HG03469 (cell line): ENCODE measurements at regions not wholly inside any gene's neighbourhood (a gene's known extent, or its start where the extent isn't known, plus 50 kb on each side); places are given as distances from the start of the nearest gene placed in this dataset.
A peak's percentile ranks its signal among the peaks of the same experiment; 100 is the strongest.
"Not testable (repeated sequence)": the region's sequence is repeated elsewhere in the genome, so short reads cannot be mapped to it uniquely, and the experiment has no call there.

ENCODE experiments used
- ATAC-seq: cut with Tn5 transposase; IDR thresholded peaks from one replicate; pipeline ENCODE4 v1.9.1; 2021; ENCODE audit warnings: mild to moderate bottlenecking, moderate library complexity, moderate number of reproducible peaks; ENCODE audit not compliant: unreplicated experiment

DNA sequence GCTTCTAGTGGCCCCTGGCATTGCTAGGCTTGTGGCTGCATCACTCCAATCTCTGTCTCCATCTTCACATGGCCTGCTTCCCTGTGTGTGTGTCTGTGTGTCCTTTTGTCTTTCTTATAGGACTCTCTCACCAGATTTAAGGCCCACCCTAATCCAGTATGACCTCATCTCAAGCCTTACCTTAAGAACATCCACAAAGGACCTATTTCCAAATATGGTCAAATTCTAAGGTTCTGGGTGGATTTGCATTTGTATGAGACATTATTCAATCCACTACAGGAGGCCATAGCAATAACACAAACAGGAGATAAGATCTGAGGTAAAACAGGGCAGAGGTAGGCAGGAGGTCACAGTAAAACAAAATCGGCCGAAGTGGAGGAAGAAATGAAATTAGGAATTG, 375.9 kb downstream of the BTG1 start:
- ATAC-seq = no peak

DNA sequence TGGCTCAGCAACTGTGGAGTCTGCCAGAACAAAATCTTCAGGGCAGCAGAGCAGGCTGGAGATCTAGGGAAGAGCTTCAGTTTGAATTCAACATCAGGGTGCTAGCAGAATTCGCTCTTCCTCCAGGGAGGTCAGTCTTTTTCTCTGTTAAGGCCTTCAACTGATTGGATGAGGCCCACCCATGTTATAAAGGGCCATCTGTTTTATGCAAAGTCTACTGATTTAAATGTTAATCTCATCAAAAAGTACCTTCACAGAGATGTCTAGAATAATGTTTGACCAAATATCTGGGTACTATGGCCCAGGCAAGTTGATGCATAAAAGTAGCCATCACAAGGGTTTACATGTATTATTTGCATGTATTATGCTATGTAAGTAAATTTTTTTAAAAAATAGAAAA, 378.4 kb downstream of the BTG1 start:
- ATAC-seq = no peak

DNA sequence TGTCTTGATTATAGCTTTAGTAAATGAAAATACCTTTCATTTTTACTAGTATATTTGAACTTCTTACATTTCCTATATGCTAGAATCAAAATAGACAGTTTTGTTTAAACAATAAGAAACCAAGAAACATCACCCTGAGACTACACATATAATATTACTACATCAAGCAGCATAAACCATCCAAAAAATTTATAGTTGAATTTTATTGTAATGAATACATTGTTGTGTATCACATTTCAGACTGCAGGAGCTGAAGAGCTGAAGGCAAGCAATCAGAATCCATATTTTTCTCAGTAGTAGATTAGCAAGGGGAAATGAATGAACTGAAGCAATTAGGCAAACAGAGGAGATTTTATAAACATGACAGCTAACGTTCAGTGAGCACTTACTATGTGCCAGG, 379.2 kb downstream of the BTG1 start:
- ATAC-seq = no peak

DNA sequence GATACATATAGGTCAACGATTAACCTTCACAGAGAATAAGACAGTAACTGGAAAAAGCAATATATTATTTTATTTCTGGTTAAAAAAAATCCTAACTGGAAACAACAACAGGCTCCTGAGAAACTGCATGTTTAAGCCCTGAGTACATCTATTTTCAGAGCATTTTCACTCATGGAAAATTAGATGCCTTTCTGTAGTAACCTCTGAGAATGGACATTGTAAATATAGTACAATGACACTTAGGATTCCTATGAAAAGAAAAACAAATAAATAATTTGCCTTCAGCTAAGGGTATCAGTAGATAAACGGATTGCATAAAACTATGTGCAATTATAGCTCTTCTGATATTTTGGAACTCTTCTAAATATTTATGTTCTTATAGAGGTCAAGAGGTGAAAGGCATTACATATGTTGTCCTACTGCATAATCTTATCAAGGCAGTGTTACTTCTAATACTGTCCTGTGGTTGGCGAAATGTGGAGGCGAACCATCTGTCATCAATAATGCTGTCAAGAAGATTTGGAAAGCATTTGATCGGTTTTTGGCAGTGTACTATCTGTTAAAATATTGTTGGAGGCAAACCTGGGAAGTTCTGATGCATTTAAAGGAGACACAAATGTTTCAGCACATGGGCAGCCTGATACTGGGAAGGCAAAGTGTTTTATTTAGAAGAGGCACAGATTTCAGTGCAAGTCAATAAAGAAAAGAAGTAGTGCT, 381.8 kb downstream of the BTG1 start:
- no peak for ATAC-seq

DNA sequence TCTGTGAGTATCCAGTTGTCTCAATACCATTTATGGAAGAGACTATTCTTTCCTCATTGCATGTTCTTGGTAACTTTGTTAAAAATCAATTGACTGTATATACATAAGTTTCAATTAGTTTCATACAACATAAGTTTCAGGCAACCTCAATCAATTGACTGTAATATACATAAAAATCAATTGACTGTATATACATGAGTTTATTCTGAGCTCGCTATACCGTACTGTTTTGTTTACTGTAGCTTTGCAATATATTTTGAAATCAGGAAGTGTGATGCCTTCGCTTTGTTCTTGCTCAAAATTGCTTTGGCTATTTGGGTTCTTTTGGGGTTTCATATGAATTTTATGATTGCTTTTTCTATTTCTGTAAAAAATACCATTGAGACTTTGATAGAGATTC, 392.0 kb downstream of the BTG1 start:
- ATAC-seq = no peak

DNA sequence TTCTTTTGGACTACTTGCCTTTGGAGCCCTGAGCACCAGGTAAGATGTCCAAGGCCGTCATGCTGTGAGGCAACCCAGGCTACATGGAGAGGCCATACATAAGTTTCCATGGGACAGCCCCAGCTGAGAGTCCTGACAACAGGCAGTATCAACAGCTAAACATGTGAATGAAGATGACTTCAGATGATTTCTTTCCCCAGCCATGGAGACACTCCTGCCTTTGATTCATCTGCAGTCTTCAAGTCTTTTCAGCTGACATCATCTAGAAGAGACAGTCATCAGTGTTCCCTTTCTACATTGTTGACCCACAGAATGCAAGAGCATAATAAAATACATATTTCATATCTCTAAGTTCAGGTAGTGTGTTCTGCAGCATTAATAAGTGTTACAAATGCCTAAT, 398.7 kb downstream of the BTG1 start:
- ATAC-seq = no peak

DNA sequence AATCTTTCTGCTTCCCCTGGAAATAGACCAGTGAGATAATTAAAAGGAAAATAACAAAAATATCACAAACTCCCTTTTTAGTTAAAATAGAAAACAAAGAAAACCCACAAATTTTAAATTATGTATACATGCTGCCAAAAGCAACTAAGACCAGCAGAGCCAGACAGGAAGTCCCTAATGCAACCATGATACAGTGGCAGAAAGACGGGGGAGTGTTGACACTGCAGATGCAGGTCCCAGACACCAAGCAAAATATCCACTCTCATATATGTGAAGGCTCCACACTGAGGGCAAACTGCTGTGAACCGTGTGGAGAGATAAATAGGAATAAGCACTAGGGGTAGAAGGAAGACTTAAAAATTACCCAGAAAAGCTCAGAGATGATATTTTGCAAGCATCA, 401.0 kb downstream of the BTG1 start:
- no peak for ATAC-seq

DNA sequence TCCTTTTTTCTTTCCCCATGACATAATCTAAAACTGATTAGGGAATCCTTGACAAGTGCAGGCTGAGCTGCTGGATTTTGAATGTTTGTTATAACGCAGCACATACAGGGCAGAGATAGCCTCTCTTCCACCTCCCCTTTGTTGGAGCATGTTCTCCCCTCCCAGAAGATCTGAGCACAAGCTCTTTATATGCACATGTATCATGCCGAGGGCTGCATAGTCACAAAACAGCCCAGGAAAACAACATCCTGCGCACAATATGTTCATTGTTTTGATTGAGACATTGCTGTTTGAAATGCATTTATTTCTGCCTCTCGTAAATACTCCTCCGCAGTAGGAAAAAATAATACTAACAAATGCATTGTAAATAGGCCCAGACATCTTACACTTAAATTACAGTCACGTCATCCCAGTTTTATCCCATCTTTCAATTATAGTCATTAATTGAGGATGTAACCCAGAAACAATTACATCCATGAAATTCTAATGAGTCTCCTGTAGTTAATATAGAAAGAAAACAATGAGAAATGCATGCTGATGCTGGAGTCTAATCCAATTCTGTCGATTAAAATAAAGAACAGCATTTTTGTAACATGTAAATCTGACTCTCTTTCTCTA, 401.8 kb downstream of the BTG1 start:
- no peak for ATAC-seq

DNA sequence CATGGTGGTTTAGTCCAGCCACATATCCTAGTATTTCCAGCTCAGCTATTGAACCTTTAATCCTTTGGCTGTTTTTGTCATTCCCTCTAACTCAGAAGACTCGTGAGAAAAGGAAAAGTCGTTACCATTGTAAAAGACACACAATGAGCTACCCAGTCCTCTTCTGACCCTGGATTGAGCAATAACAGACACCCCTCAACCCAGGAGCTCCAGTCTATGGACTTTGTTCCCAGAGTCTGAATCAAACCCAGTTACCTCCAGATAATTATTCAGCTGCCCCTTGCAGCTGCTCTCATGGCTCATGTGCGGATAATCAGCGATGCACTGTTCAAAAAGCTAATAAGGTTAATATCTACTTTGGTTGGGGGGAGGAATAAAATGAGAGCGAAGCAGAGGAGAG, 402.4 kb downstream of the BTG1 start:
- no peak for ATAC-seq

DNA sequence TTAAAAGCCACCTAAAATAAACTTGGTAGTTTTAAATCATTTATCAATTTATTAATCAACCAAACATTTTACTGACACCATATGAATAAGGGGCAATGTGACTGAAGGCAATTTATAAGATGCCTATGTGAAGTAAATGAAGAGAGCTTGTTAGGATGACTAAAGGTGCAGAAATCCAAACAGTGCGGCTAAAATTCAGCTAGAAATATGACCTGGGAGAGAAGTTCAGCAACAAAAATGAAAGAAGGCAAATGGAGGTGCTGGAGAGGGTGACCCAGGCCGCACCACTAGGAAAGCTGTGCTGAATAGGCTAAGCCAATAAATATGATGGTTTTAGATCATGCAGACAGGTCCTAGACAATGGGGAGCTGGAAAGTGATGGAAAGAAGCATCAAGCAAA, 403.7 kb downstream of the BTG1 start:
- ATAC-seq = no peak

DNA sequence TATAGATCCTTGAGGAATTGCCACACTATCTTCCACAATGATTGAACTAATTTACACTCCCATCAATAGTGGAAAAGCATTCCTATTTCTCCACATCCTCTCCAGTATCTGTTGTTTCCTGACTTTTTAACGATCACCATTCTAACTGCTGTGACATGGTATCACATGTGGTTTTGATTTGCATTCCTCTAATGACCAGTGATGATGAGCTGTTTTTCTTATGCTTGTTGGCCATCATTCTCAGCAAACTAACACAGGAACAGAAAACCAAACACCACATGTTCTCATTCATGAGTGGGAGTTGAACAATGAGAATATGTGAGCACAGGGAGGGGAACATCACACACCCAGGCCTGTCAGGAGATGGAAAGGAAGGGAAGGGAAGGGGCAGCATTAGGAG, 411.8 kb downstream of the BTG1 start:
- ATAC-seq = not testable (repeated sequence)

DNA sequence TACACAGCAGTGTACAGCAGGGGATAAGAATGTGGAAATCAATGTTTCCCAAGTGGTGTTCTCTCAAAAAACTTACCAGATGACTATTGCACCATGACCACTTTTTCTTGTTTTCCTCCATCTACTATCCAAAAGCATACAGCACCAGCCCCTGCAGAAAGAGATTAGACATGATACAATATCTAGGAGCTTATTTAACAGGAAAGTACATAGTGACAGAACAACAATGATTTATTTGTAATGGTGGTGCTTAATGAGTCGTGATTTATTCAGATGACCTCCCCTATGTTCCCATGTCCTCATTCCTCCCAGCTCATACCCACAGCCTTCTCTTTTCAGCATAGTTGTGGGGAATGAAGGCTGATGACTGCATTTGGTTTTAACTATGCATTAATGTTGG, 413.6 kb downstream of the BTG1 start:
- no peak for ATAC-seq

DNA sequence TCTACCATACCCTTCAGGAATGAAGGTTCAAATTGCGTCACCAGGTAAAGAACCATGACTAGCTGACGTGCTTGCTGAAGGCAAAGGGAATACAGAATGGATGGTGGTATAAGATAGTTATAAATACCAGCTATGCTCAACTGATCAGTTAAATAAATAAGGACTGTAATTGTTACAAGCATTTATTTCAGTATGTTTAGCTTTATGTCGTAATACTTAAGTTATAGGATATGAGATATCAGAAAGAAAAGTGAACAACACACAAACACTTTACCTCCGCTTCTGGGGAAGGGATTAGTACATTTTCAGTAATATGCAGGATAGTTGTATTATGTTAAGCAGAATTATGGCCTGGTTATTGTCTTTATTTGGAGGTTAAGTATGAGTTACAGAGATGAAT, 416.1 kb downstream of the BTG1 start:
- no peak for ATAC-seq

DNA sequence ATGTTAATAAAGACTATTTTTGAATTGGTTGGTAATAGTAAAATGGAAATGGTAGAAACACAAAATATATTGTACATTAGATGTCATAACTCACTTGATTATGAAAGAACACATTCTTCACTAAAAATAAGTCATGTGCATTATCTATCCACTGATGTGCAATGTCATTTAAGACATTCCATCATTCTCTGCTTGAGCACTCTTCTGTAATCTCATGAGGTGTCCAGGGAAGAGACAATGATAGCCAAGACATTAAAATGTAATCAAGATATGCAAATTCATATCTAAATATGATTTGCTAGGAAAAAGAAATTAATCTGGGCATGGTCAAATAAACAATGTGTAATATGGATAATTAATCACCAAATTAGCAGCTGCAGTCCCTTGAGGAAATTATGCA, 422.5 kb downstream of the BTG1 start:
- ATAC-seq = no peak

DNA sequence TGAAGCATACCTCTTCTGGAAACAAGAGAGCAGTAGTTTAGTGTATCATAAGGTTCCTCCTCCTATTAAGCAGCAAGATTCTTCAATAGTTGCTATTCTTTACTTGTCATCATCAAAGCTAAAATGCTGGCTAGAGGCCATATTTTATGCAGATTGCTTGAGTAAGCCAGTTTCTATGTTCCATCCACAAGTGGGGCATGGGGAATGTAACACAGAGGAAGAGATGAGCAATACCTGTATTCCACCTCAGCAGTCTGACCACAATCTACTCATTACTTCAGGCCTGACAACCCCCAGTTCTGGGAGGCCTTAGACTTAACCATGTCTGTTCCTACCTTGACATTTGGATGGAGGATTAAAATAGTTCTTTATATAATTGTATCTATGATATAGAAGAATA, 423.6 kb downstream of the BTG1 start:
- ATAC-seq = peak; percentile 56

DNA sequence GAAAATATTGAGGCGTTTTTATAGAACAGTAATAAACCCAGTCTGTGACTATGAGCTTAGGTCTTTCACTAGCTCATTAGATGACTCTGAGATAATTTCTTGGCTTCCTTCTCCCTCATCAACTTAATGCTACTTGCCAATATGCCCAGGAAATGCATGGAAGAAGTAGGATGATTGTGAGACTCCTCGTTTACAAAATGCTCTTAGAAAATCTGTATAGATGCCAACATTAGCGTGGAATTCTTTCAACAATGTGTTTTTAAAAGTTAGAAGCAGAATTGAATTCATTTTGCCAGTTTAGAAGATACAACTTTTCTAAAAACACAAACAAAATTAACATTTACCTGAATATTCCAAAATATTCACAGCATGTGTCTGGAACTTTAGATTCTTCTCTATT, 424.6 kb downstream of the BTG1 start:
- no peak for ATAC-seq

DNA sequence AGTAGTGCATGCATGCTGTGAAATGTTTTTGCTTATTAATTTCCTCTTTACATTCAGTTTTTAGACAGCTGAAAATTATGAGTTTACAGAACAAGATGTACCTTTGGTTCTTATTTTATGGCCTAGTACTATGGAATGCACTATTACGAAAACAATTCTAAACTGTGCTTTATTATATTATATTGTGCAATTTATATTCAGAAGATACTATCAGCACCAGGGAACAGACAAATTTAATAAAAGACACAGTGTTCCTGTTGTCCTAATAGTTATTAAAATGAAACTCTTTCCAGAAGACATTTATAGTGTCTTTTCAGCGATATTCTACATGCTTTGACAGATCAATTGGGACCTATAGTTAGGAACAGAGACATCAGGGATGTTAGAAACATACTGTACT, 427.3 kb downstream of the BTG1 start:
- ATAC-seq = no peak

DNA sequence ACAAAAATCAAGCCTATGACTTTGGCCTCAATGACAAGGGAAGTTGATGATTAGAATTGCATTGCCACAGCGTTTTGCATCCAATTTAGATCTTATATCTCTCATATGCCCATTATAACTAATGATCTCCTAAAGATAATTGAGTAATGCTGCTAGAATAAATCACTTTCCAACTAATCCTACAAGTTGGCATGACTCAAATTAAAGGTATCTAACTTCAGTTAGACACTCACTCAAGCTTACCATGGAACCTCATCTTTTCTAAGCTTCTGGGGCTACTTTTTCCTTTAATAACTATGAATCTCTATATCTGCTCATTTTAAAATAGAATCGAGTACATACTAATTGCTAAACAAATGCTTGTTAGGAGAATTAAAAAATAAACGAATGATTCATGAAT, 427.8 kb downstream of the BTG1 start:
- no peak for ATAC-seq

DNA sequence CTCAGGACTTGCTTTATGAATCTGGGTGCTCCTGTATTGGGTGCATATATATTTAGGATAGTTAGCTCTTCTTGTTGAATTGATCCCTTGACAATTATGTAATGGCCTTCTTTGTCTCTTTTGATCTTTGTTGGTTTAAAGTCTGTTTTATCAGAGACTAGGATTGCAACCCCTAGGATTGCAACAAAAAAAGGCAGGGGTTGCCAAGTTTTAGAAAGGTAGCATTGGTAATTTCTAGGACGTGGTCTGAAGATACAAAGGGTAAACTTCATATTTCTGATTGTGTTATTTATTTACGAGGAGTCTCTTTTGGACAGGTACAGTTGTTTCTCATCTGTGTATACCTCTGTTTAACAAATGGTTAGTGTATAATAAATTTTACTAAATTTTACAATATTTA, 433.7 kb downstream of the BTG1 start:
- ATAC-seq = not testable (repeated sequence)

DNA sequence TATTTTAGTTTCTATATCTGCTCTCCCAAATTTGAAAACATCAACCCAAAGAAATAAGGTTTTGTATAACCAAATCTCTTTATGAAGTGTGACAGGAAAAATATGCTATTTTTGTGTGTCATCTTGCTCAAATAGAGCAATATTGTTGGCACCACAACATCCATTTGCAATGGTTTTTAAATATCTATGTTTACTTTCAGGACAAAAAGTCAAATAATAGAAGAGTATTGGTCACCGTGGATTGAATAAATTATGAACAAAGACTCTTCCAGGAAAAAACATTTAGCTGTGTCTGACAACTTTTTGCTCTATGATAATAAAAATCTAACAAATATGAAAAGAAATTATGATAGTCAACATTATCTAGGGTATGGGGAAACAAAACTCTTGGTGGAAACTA, 439.2 kb downstream of the BTG1 start:
- ATAC-seq = no peak

DNA sequence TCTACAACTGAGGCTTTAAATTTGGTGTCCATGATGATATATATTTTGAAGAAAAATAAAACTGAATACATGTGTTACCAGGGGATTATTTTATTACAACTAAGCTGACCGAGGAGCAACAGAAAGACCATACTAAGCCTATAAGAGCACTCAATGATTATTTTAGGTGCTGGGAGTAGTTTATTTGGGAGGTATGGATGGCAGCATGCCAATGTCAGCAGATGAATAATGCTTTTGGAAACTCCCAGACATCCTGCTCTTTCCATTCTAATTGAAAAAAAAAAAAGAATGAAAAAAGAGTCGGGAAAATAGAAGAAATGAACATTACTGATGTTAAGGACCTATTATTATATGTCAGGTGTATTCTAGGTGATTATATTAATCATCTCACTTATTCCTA, 441.2 kb downstream of the BTG1 start:
- ATAC-seq = no peak

DNA sequence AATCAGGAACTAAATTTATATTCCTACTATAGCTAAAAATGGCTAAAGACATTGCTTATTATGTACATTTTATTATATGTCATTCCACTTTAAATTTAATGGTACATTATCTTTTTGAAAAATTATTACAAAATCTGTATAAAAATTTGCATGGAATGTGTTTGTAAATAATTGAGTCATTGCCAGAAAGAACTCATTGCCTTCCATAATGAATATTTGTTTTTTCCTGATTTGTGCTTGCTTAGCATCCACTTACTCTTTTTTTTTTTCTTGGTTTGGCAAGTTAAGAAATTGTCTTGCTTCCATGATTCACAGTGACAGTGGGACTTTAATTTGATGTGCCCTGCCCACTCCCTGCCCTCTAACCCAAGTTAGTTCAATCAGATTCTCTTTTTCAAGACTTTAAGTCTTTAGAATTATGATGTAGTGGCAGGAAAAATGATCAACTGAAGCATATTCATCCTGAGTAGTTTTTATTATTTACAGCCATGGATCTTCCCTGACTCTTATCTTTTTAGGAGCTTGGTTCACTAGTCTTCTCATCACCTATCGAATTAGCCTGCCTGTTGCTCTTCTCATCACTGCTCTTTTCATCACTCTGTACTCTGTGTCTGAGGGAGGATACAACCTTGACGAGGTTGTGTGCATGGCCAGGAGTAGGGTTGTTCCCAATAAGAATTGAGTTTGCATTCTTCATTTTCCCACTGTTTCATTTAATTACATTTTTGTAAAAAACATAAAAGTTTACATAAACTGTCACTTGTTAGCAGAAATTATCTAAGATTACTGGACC, 442.0 kb downstream of the BTG1 start:
- ATAC-seq = no peak
